GM18502 (cell line): ENCODE measurements at regions not wholly inside any gene's neighbourhood (a gene's known extent, or its start where the extent isn't known, plus 50 kb on each side); places are given as distances from the start of the nearest gene placed in this dataset.
A peak's percentile ranks its signal among the peaks of the same experiment; 100 is the strongest.

ENCODE experiments used
- ATAC-seq: cut with Tn5 transposase; IDR thresholded peaks from one replicate; pipeline ENCODE4 v1.9.1; 2021; ENCODE audit warnings: mild to moderate bottlenecking; ENCODE audit not compliant: unreplicated experiment, poor library complexity

GRCh38 chr2:181114021-181114420 is 133.6 kb downstream of the UBE2E3 start:
- no peak for ATAC-seq

DNA sequence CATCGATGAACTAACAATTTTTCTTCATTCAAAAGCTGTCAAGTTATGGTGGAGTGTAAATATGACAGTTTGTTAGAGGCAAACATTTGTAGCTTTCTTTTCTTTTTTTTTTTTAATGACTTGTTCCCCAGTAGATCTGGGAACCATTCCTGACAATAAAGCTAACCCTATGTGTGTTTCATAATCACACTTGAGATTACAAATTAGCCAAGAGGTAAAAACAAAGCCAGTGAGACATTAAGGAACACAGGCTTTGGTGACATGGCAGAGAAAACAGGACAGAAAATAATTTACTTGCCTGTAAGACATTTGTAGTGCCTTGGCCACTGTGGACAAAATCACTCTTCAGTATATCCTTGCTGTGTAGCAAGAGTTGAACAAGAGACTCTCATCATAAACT is 135.9 kb downstream of the UBE2E3 start:
- no peak for ATAC-seq

GRCh38 chr2:181117206-181117925 is 137.0 kb downstream of the UBE2E3 start:
- ATAC-seq: no peak

- ATAC-seq: no peak
Measured at GRCh38 chr2:181120625-181121024, 140.2 kb downstream of the UBE2E3 start.

DNA sequence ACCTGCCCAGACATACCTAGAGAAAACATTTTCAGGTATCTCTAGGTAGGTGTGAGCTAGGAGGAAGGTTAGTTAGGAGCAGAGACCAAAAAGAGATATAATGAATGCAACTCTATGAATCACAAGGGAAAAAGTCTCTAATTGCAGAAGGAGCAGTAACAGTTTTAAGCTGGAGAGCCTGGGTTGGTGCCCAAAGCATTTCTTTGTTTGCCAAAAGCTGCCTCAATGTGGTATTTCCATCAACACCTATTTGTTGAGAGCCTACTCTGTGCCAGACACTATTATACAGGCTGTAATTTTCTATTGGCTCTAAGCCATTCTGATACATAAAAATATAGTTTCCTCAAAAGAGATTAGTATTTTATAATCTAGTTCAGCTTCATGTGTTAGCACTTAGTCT is 141.6 kb downstream of the UBE2E3 start:
- ATAC-seq: no peak

DNA sequence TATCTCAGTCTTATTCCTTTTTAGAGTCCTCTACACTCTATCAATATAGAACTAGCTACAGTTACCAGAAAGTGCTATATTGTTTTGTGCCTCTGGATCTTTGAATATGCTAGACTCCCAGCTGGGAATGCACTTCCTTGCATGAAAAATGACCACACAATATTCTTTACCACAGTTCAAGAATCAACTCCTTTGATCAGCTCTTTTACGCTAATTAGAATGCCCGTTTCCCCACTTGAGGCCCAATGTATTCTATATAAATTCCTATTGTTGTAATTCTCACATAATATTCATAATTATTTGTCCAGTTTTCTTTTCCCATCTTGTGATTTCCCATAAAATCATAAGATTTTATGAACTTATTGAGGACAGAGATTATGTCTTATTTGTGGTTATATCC is 142.2 kb downstream of the UBE2E3 start:
- no peak for ATAC-seq

GRCh38 chr2:181123798-181124231 is 143.4 kb downstream of the UBE2E3 start:
- peak; percentile 97 for ATAC-seq

GRCh38 chr2:181124497-181124896 is 144.1 kb downstream of the UBE2E3 start:
- ATAC-seq: no peak

DNA sequence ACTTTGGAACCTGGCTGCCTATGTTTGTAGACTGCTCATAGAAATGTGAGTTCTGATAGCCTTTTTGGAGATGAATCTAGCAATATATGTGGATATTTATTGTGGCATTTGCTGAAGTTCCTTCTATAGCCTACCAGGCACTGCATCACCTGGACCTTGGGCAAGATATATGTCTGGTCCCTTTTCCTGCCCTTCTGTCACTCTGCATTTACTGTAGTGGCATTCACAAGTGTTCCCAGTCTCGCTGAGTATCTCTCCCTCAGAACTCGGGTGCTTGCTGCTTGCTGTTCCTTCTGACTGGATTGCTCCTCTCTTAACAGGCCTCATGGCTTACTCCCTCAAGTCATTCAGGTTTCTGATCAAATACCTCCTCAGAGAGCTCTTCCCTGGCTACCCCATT is 145.0 kb downstream of the UBE2E3 start:
- ATAC-seq: no peak

DNA sequence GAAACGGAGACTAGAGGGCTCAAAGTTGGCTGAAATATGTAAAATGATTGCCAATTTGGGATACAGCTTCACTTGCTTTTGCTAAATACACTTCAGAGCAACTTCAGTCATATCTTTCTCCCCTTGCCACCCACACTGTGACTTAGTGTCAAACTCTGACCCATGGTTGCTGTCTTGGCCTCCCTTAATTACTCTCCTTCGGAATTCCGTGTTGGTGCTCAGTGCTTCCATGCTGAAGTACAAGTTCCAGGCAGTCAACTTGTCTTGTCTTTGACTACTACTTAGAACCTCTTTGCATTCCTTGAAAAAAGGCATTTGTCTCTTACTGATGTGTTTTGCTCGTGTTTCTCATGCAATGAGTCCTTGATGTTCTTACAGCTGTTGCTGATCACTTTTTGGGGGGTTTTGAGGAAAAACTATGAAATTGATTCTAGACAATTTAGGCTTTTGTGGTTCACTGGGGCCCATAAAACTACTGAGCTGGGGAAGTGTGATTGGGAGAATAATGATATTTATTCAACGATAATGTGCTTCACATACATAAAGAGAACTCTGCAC is 146.0 kb downstream of the UBE2E3 start:
- no peak for ATAC-seq

DNA sequence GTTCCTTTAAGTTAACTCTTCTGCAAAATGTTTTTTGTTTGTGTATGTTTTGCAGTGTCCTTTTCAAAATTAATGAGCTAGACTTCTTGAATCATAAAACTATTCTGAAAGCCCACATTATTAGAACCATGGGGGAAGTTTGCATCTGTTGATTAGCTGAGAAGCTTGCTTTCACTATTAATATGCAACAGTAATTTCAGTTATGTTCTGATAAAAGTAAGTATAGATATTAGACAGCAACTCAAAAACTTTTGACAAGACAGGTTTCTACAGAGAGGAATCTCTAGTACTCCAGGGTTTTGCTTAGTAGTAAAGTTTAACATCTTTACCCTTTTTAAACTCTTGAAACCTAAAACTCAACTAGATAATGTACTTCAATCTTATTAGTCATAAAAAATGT is 147.8 kb downstream of the UBE2E3 start:
- ATAC-seq: peak; percentile 70

- ATAC-seq: no peak
Measured at GRCh38 chr2:181129364-181130056, 149.1 kb downstream of the UBE2E3 start.

GRCh38 chr2:181130686-181131085 is 150.3 kb downstream of the UBE2E3 start:
- ATAC-seq: no peak

GRCh38 chr2:181131584-181131983 is 151.2 kb downstream of the UBE2E3 start:
- no peak for ATAC-seq

DNA sequence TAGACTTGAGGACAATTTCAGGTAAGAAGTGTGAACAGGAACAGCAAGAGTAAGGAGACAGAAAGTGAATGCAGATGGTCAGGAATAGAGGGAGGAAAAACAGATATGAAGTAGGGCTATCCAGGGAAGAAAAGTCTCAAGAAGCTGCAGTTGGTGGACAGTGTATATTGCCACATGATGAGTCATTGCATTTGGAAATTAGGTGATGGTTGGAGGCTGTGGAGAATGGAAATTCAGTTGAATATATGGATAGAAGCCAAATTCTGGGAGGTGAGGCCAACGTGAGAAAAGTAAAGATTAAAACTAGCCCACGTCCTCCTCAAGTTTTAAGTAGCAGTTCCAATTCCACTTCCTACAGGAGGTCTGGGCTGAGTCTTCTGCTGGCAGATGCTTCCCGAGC is 158.4 kb downstream of the UBE2E3 start:
- no peak for ATAC-seq

GRCh38 chr2:181139831-181140230 is 159.4 kb downstream of the UBE2E3 start:
- ATAC-seq: no peak

DNA sequence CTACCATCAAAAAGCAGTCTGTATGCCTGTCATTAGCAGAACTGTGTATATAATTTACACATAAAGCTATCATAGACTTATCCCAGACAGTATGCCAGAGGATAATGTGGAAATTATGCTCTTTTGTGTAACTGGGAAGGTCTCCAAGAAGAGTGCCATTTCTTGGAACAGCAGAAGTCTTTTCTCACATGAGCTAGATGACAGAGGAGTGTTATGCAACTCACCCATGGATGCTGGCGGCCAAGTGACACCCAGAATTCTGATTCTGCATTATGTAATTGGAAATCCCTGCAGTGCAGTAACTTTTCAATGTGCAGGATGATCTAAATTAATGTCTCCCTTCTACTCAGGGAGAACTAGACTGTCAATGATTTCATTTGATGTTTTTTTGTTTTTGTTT is 160.0 kb downstream of the UBE2E3 start:
- ATAC-seq: no peak

- no peak for ATAC-seq
Measured at GRCh38 chr2:181140928-181141327, 160.5 kb downstream of the UBE2E3 start.

DNA sequence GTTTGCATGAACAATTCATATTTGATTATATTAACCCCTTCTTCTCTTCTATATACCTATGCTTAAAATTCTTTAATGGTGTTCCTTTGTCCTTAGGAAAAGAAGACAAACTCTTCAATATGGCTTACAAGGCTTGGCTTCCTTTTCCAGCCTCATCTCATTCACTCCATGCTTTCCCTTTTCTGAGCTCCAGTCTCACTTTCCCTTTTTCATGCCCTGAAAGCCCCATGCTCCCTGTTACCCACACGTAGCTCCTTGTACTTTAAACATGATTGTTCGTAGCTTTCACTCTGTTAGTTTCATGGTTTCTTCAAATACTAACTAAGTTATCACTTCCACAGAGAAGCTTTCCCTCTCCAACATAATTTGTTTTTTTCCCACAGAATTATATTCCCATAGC is 161.3 kb downstream of the UBE2E3 start:
- ATAC-seq: no peak

- peak; percentile 65 for ATAC-seq
Measured at GRCh38 chr2:181142514-181142913, 162.1 kb downstream of the UBE2E3 start.

DNA sequence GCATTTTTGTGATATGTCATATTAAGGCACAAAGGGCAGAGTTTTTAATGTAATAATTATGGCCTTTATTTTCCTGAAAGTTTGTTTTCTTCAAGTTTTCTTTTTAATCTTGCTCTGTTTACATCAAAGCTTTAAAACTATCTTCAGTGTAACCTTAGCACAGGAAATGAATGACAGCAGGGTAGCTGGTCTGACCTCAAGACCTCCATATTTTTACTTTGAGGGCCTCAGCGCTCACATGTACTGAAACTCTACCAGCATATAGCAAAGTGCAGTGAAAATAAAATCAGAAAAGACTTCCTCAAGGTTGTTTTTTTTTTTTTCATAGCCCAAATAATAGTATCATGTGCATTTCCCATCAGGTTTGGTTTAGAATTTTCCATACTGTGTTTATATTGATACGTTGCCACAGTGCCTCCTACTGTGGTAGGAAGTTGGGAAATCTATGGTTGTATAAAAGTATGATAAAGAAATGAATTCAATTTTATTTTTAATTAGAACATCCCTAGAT is 163.4 kb downstream of the UBE2E3 start:
- no peak for ATAC-seq
